IMR-90 (cell line): ENCODE measurements at regions not wholly inside any gene's neighbourhood (a gene's known extent, or its start where the extent isn't known, plus 50 kb on each side); places are given as distances from the start of the nearest gene placed in this dataset.
A peak's percentile ranks its signal among the peaks of the same experiment; 100 is the strongest.

ENCODE experiments used
- ATAC-seq: fragments of 200-7000 bp; cut with Tn5 transposase; 2 replicates; pipeline ENCODE4 v1.9.1; 2020; ENCODE audit warnings: low read depth, mild to moderate bottlenecking, moderate library complexity
- BruUV-seq: library from RNA; stranded (reverse); fragments of 400-500 nt; replicated peaks from 2 replicates; lab custom pipeline; 2021; lab: Mats Ljungman, UMichigan
- CTCF ChIA-PET: fragments of 300-600 bp; formaldehyde crosslinking; extraction: SDS; loops from one replicate; lab custom pipeline; 2021; ENCODE audit warnings: antibody characterized with exemption; lab: Yijun Ruan, JAX
- POLR2A ChIA-PET: fragments of 300-600 bp; sonication (Branson Sonifier 250); formaldehyde crosslinking; loops from one replicate; lab custom pipeline; 2022; ENCODE audit warnings: antibody characterized with exemption; ENCODE audit not compliant: unreplicated experiment; lab: Charles Lee
- DNase-seq: peaks from one replicate; pipeline ENCODE4 v3.0.0; 2013
- H2AFZ ChIP-seq: replicated peaks from 2 replicates; pipeline ENCODE3; 2013; ENCODE audit warnings: low read length, mild to moderate bottlenecking; ENCODE audit not compliant: poor library complexity
- H2AK5ac ChIP-seq: 2 replicates; pipeline ENCODE4 v1.6.1; 2013; ENCODE audit warnings: low read depth, low read length, inconsistent platforms
- H2AK9ac ChIP-seq: replicated peaks from 2 replicates; pipeline ENCODE3; 2013; ENCODE audit warnings: mild to moderate bottlenecking, low read depth, low read length, moderate library complexity; ENCODE audit not compliant: poor library complexity
- H2BK120ac ChIP-seq: 2 replicates; pipeline ENCODE4 v1.6.1; 2013; ENCODE audit warnings: low read depth, low read length, inconsistent platforms
- H2BK15ac ChIP-seq: 3 replicates; pipeline ENCODE4 v1.6.1; 2013; ENCODE audit warnings: low read depth, low read length, inconsistent platforms
- H2BK20ac ChIP-seq: 2 replicates; pipeline ENCODE4 v1.6.1; 2013; ENCODE audit warnings: low read depth, mild to moderate bottlenecking, inconsistent platforms, low read length, moderate library complexity
- H2BK5ac ChIP-seq: 2 replicates; pipeline ENCODE4 v1.6.1; 2013; ENCODE audit warnings: mild to moderate bottlenecking, low read depth, low read length, inconsistent platforms; ENCODE audit not compliant: poor library complexity, severe bottlenecking
- H3K14ac ChIP-seq: replicated peaks from 2 replicates; pipeline ENCODE4 v1.6.1; 2013; ENCODE audit warnings: low read depth, low read length, inconsistent platforms
- H3K18ac ChIP-seq: 2 replicates; pipeline ENCODE4 v1.6.1; 2013; ENCODE audit warnings: low read depth, low read length, control low read depth
- H3K23ac ChIP-seq: 2 replicates; pipeline ENCODE4 v1.6.1; 2013; ENCODE audit warnings: low read depth, low read length, inconsistent platforms
- H3K27ac ChIP-seq: 2 replicates; pipeline ENCODE4 v1.5.1; 2013; ENCODE audit warnings: mild to moderate bottlenecking, control low read depth, low read length; ENCODE audit not compliant: insufficient read depth
- H3K27me3 ChIP-seq: 2 replicates; pipeline ENCODE4 v1.6.1; 2013; ENCODE audit warnings: low read length; ENCODE audit not compliant: control insufficient read depth, insufficient read depth
- H3K36me3 ChIP-seq: 2 replicates; pipeline ENCODE4 v1.6.1; 2013; ENCODE audit warnings: low read length, mixed read lengths; ENCODE audit not compliant: control insufficient read depth, insufficient read depth
- H3K4ac ChIP-seq: 2 replicates; pipeline ENCODE4 v1.6.1; 2013; ENCODE audit warnings: low read depth, low read length, inconsistent platforms
- H3K4me1 ChIP-seq: 2 replicates; pipeline ENCODE4 v1.6.1; 2013; ENCODE audit warnings: low read length, mixed read lengths; ENCODE audit not compliant: control insufficient read depth, insufficient read depth
- H3K4me2 ChIP-seq: 2 replicates; pipeline ENCODE4 v1.6.1; 2013; ENCODE audit warnings: low read depth, mild to moderate bottlenecking, control low read depth, low read length, moderate library complexity
- H3K4me3 ChIP-seq: 2 replicates; pipeline ENCODE4 v1.5.1; 2013; ENCODE audit warnings: low read depth, mild to moderate bottlenecking, control low read depth, low read length, moderate library complexity; ENCODE audit not compliant: insufficient read depth
- H3K56ac ChIP-seq: 2 replicates; pipeline ENCODE4 v1.6.1; 2013; ENCODE audit warnings: low read length, inconsistent platforms; ENCODE audit not compliant: insufficient read depth; ENCODE audit errors: extremely low read depth
- H3K79me1 ChIP-seq, 2 experiments: 2 replicates each; pipeline ENCODE4 v1.6.1; 2013; ENCODE audit warnings: low read length in 2 of 2, inconsistent platforms in 1 of 2, low read depth in 1 of 2
- H3K9ac ChIP-seq: 2 replicates; pipeline ENCODE4 v1.6.1; 2013; ENCODE audit warnings: low read depth, low read length, control low read depth
- H3K9me1 ChIP-seq: 2 replicates; pipeline ENCODE4 v1.6.1; 2013; ENCODE audit warnings: low read length, inconsistent platforms; ENCODE audit not compliant: insufficient read depth
- H3K9me3 ChIP-seq: 2 replicates; pipeline ENCODE4 v1.6.1; 2013; ENCODE audit warnings: low read length; ENCODE audit not compliant: control insufficient read depth, insufficient read depth
- H4K20me1 ChIP-seq: 2 replicates; pipeline ENCODE4 v1.6.1; 2013; ENCODE audit warnings: low read length, inconsistent platforms; ENCODE audit not compliant: insufficient read depth
- H4K5ac ChIP-seq: 2 replicates; pipeline ENCODE4 v1.6.1; 2013; ENCODE audit warnings: mild to moderate bottlenecking, low read depth, low read length, control low read depth
- H4K8ac ChIP-seq, 2 experiments: 2 replicates each; pipeline ENCODE4 v1.6.1; 2013; ENCODE audit warnings: low read depth in 2 of 2, low read length in 2 of 2, control low read depth in 1 of 2, inconsistent platforms in 1 of 2
- H4K91ac ChIP-seq: 2 replicates; pipeline ENCODE4 v1.6.1; 2013; ENCODE audit warnings: low read depth, low read length, inconsistent platforms; ENCODE audit not compliant: insufficient read depth
- BHLHE40 ChIP-seq: fragments of 150-350 bp; IDR thresholded peaks from 2 replicates; pipeline ENCODE4 v1.6.1; 2016; ENCODE audit warnings: mild to moderate bottlenecking, low read depth, low read length
- CEBPB ChIP-seq: IDR thresholded peaks from 2 replicates; pipeline ENCODE4 v1.6.1; 2012; ENCODE audit warnings: low read depth, low read length, improper control_type of control experiment
- CHD1 ChIP-seq: IDR thresholded peaks from 2 replicates; pipeline ENCODE4 v1.6.1; 2012; ENCODE audit warnings: low read depth, low read length, improper control_type of control experiment
- FOS ChIP-seq: fragments of 150-350 bp; IDR thresholded peaks from 2 replicates; pipeline ENCODE4 v1.6.1; 2016; ENCODE audit warnings: low read depth, low read length
- MAFK ChIP-seq: IDR thresholded peaks from 2 replicates; pipeline ENCODE4 v1.6.1; 2012; ENCODE audit warnings: low read depth, low read length, improper control_type of control experiment
- MAZ ChIP-seq: IDR thresholded peaks from 2 replicates; pipeline ENCODE4 v1.6.1; 2012; ENCODE audit warnings: low read depth, mild to moderate bottlenecking, low read length, improper control_type of control experiment, moderate library complexity, borderline replicate concordance
- MXI1 ChIP-seq: IDR thresholded peaks from 2 replicates; pipeline ENCODE4 v1.6.1; 2012; ENCODE audit warnings: low read depth, mild to moderate bottlenecking, low read length, moderate library complexity, borderline replicate concordance
- POLR2A ChIP-seq: IDR thresholded peaks from 2 replicates; pipeline ENCODE4 v1.6.1; 2012; ENCODE audit warnings: mild to moderate bottlenecking, low read depth, low read length
- RAD21 ChIP-seq: IDR thresholded peaks from 2 replicates; pipeline ENCODE4 v1.6.1; 2012; ENCODE audit warnings: low read length, improper control_type of control experiment
- RFX5 ChIP-seq: IDR thresholded peaks from 2 replicates; pipeline ENCODE4 v1.8.0; 2012; ENCODE audit warnings: low read depth, mild to moderate bottlenecking, low read length, moderate library complexity
- SMC3 ChIP-seq: fragments of 150-350 bp; IDR thresholded peaks from 2 replicates; pipeline ENCODE4 v1.6.1; 2016; ENCODE audit warnings: low read depth, mild to moderate bottlenecking, antibody characterized with exemption, low read length, moderate library complexity
- WGBS, 2 experiments: methylation state at CpG; one replicate each; pipeline versions ENCODE4 v1.1.5 to v1.1.7; 2013; ENCODE audit warnings: missing lambda C conversion rate in 2 of 2; ENCODE audit not compliant: insufficient read length in 1 of 2; ENCODE audit errors: extremely low coverage in 2 of 2; 5-methylcytosine and 5-hydroxymethylcytosine counted together
- dilution Hi-C: fragments of 300-500 bp; cut with HindIII; formaldehyde crosslinking; loops from one replicate; pipeline ENCODE4 v1.14.3; 2018; ENCODE audit warnings: low sequenced_read_pairs; ENCODE audit not compliant: unreplicated experiment
- in situ Hi-C: fragments of 300-500 bp; cut with MboI; formaldehyde crosslinking; loops from 3 replicates; pipeline ENCODE4 v1.14.3; 2019; ENCODE audit warnings: low sequenced_read_pairs, inconsistent platforms, mixed read lengths
- intact Hi-C: fragments of 100-400 bp; cut with micrococcal nuclease; formaldehyde crosslinking; loops from 2 replicates; pipeline ENCODE4 v1.10.0; 2022
- TF ChIP-seq, protein P1 (sequence below): fragments of 150-350 bp; IDR thresholded peaks from 2 replicates; pipeline ENCODE4 v1.6.1; 2016; ENCODE audit warnings: low read depth, mild to moderate bottlenecking, low read length, moderate library complexity, borderline replicate concordance

DNA sequence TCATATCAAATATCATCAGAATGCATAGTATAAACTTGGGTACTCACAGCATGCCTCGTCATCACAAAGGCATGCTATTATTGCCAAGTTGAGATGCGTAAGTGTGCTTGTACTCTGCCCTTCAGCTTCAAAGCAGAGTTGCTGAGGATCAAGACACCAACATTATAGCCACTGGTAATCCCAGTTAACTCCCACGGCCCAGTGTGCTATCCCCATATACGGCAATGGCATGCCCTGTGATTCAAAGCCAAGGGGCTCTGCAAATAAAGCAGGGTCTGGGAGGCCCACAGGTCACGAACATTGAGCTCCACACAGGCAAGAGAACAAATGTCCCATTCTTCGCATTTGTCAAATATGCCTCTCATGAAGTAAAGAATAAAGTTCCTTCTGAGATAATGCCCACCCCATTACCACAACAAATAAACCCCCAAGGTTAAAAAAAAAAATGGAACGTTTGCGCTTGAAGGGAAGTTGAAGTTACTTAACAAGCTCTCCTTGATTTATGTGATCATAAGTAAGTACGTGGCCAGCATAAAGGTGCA lies 298.1 kb upstream of the NECTIN3 start (continued):
- TF ChIP-seq FOS: peak; percentile 80

DNA sequence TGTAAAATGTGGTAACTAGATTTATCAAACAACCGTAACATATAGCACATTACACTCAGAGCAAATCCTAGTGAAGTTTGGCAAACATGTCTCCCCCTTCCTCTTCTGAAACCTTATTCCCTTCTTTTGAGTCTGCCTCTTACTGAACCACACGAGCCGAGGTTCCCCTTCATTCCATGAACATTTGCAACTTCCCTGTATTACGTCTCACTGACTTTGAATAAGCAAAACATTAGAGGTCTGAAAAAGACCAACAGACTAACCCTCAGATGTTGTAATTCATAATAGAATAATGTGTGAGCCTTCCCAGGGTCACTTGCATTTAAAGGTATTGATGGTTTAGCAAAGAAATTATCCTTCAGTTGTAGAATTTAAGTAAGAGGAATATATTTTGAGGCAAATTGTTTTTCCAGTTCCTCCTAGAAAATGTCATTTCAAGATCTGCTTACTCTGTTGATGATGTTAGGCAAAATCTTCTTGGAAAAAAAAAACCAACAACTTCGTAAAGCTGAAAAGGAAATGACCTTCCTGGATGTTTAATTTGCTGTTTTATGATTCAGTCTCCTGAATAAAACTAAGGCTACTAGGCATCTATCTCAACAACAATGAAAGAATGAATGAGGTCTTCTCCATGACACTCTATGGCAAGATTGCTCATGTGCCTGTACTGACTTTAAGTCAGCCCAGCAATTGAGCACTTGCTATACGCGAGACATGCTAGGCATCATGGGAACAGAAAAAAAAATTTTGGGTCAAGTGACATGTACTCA lies 296.9 kb upstream of the NECTIN3 start:
- Histone ChIP-seq H3K79me1 (no peaks in the 10 kb centered on the region), H3K14ac (peak overlapping the region; percentile 60), H2BK15ac (peak overlapping the region; percentile 25; the same call in 2 of the 3 replicates), H2BK20ac (peak overlapping the region; percentile 89), H2BK5ac (peak overlapping the region; percentile 96), H4K8ac (peak overlapping the region; percentile 57 to 74; a peak in 3 of 4 replicates), H3K56ac (peak overlapping the region; percentile 64), H3K4me2 (peak overlapping the region; percentile 57; the same call in 1 of the 2 replicates), H4K5ac (peak overlapping the region; percentile 90; the same call in 1 of the 2 replicates), H3K18ac (peak overlapping the region; percentile 94), H3K4me1 (peaks cover 7% of the 10 kb centered on the region; the same call in 1 of the 2 replicates), H3K9me1 (no peaks in the 10 kb centered on the region), H2AK9ac (no peak overlapping the region), H4K91ac (peak overlapping the region; percentile 78), H3K9ac (no peak overlapping the region; the same call in 1 of the 2 replicates), H3K27ac (peak overlapping the region; percentile 39), H3K23ac (peak overlapping the region; percentile 85; the same call in 1 of the 2 replicates), H4K20me1 (no peaks in the 10 kb centered on the region), H3K27me3 (no peaks in the 10 kb centered on the region), H3K9me3 (no peaks in the 10 kb centered on the region), H2AFZ (no peak overlapping the region), H3K4me3 (no peak overlapping the region), H3K4ac (peak overlapping the region; percentile 74), H3K36me3 (no peaks in the 10 kb centered on the region), H2BK120ac (peak overlapping the region; percentile 89), H2AK5ac (peak overlapping the region; percentile 54)
- peak; percentile 48 for ATAC-seq
- CTCF ChIA-PET: interaction anchor here (0.7 kb wide), 1 partner anchor 908 kb away, joined by 8 read pairs; no protein-coding TSS in a partner anchor
- intact Hi-C loops: loop anchor here (5.0 to 10.0 kb wide), 2 partner anchors 242 to 350 kb away; no protein-coding TSS in a partner anchor
- DNase-seq: peak; percentile 89
- dilution Hi-C loops: no loop called here
- in situ Hi-C loops: no loop called here
- POLR2A ChIA-PET: no interaction called here
- BruUV-seq: no TSS peak
- WGBS, 2 experiments: 100% methylated on average over 2 of the region's 7 CpGs; no CpG with 5 or more reads in 1 of the 2 experiments
- TF ChIP-seq BHLHE40: peak; percentile 29; the same call in 1 of the 2 replicates
- TF ChIP-seq POLR2A: no peak
- TF ChIP-seq MAZ: no peak
- TF ChIP-seq RFX5: no peak
- 0 out of 2 replicates have a peak, but pooled peaks have one; percentile 5 for TF ChIP-seq RAD21
- TF ChIP-seq CHD1: no peak
- TF ChIP-seq, protein P1, sequence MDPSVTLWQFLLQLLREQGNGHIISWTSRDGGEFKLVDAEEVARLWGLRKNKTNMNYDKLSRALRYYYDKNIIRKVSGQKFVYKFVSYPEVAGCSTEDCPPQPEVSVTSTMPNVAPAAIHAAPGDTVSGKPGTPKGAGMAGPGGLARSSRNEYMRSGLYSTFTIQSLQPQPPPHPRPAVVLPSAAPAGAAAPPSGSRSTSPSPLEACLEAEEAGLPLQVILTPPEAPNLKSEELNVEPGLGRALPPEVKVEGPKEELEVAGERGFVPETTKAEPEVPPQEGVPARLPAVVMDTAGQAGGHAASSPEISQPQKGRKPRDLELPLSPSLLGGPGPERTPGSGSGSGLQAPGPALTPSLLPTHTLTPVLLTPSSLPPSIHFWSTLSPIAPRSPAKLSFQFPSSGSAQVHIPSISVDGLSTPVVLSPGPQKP: no peak
- TF ChIP-seq SMC3: no peak
- TF ChIP-seq CEBPB: peak; percentile 70
- TF ChIP-seq MXI1: no peak
- no peak; the same call in 1 of the 2 replicates for TF ChIP-seq MAFK
- TF ChIP-seq FOS: no peak
